Prostate gland (tissue), 2 donors: ENCODE measurements at regions not wholly inside any gene's neighbourhood (a gene's known extent, or its start where the extent isn't known, plus 50 kb on each side); places are given as distances from the start of the nearest gene placed in this dataset.
"Not testable (repeated sequence)": the region's sequence is repeated elsewhere in the genome, so short reads cannot be mapped to it uniquely, and the experiment has no call there.

Experiments
- DNase-seq: peaks from one replicate; pipeline ENCODE4 v3.0.0-alpha.2; 2019; ENCODE audit warnings: low spot score
- H3K27ac ChIP-seq, 2 donors: fragments of 200-600 bp; sonication (generic); 2 replicates each; pipeline ENCODE4 v1.5.1; 2017 to 2019
- H3K27me3 ChIP-seq: fragments of 200-600 bp; sonication (generic); replicated peaks from 2 replicates; pipeline ENCODE4 v1.5.1; 2019; ENCODE audit not compliant: insufficient read depth
- H3K36me3 ChIP-seq, 2 donors: fragments of 200-600 bp; sonication (generic); 1 replicate in 1 of 2; 2 replicates in 1 of 2; pipeline versions ENCODE4 v1.5.1 to v1.8.1; 2017 to 2019
- H3K4me1 ChIP-seq: fragments of 200-600 bp; sonication (generic); replicated peaks from 2 replicates; pipeline ENCODE4 v1.5.1; 2019
- H3K4me3 ChIP-seq, 2 donors: fragments of 200-600 bp; sonication (generic); 2 replicates each; pipeline ENCODE4 v1.5.1; 2017 to 2019
- H3K9me3 ChIP-seq: fragments of 200-600 bp; sonication (generic); 2 replicates; pipeline ENCODE4 v1.5.1; 2017
- POLR2A ChIP-seq: fragments of 450-650 bp; IDR thresholded peaks from one replicate; pipeline ENCODE4 v1.6.1; 2016; ENCODE audit warnings: antibody characterized with exemption, mild to moderate bottlenecking
- POLR2AphosphoS5 ChIP-seq: sonication (generic); formaldehyde crosslinking; IDR thresholded peaks from one replicate; pipeline ENCODE4 v1.6.1; 2017; ENCODE audit warnings: antibody characterized with exemption
- WGBS: methylation state at CpG from one replicate; pipeline ENCODE4 v1.1.5; 2018; 5-methylcytosine and 5-hydroxymethylcytosine counted together
- intact Hi-C: fragments of 100-400 bp; cut with DNase I; formaldehyde crosslinking; loops from one replicate; pipeline ENCODE4 v1.14.2; 2022
- TF ChIP-seq, protein P1 (sequence below), 4 experiments: fragments of 200-600 bp in 2 of 4; fragments of 450-650 bp in 2 of 4; sonication (generic) in 2 of 4; IDR thresholded peaks; 1 replicate in 3 of 4; 2 replicates in 1 of 4; pipeline ENCODE4 v1.5.1; 2016 to 2019; ENCODE audit warnings: antibody characterized with exemption in 4 of 4, mild to moderate bottlenecking in 2 of 4, moderate library complexity in 2 of 4

GRCh38 chr18:46179306-46179705 lies 75.1 kb downstream of the HAUS1 start:
- DNase-seq = no peak
- intact Hi-C loops = loop anchor here (10.0 kb wide), 1 partner anchor 305 kb away; no protein-coding TSS in a partner anchor
- TF ChIP-seq POLR2AphosphoS5 = no peak
- TF ChIP-seq, protein P1, sequence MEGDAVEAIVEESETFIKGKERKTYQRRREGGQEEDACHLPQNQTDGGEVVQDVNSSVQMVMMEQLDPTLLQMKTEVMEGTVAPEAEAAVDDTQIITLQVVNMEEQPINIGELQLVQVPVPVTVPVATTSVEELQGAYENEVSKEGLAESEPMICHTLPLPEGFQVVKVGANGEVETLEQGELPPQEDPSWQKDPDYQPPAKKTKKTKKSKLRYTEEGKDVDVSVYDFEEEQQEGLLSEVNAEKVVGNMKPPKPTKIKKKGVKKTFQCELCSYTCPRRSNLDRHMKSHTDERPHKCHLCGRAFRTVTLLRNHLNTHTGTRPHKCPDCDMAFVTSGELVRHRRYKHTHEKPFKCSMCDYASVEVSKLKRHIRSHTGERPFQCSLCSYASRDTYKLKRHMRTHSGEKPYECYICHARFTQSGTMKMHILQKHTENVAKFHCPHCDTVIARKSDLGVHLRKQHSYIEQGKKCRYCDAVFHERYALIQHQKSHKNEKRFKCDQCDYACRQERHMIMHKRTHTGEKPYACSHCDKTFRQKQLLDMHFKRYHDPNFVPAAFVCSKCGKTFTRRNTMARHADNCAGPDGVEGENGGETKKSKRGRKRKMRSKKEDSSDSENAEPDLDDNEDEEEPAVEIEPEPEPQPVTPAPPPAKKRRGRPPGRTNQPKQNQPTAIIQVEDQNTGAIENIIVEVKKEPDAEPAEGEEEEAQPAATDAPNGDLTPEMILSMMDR (IDR thresholded peaks at IDR 0.05) = no peak
- Histone ChIP-seq H3K27me3 (no peaks in the 10 kb centered on the region), H3K9me3 (no peaks in the 10 kb centered on the region), H3K4me1 (no peaks in the 10 kb centered on the region), H3K36me3 (no peaks in the 10 kb centered on the region), H3K4me3 (no peak overlapping the region), H3K27ac (no peak overlapping the region)
- 98% methylated on average over 5 of the region's 5 CpGs for WGBS

DNA sequence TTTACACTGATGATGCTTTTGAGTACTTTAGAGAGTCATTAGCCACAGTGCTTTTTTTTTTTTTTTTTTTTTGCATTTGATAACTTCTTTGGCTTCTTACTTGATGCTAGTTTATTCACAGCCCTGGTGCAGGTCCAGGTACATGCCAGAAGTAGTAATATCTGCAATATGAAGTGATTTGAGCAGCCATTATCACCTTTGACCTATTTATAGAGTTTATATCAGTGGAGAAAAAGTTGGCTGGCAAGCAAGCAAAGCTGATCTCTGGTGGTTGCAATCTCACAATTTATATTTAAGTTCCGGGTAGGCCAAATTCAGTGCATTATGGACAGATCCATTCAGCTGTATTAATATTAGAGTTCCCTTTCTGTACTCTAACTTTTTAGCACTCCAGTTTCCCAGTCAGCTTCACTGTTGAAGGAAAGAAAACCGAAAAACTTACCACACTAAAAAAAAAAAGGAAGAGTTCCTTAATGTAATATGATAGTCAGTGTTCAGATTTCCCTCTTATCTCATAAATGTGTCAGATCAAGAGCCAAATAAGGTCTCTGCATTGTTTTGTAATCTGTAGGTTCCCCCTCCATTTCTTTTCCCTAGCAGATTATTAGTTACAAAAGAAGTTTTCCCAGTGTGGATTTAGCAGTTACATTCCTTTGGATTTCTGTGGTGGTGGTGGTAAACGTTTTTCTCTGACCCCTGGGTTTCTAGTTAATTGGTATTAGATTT lies 78.6 kb downstream of the HAUS1 start:
- TF ChIP-seq POLR2A = no peak
- TF ChIP-seq POLR2AphosphoS5 = no peak
- TF ChIP-seq, protein P1 (IDR thresholded peaks at IDR 0.05) = no peak
- Histone ChIP-seq H3K36me3 (no peaks in the 10 kb centered on the region), H3K9me3 (no peaks in the 10 kb centered on the region), H3K4me1 (no peaks in the 10 kb centered on the region), H3K27me3 (no peaks in the 10 kb centered on the region), H3K27ac (no peak overlapping the region), H3K4me3 (no peak overlapping the region)
- 25% methylated on average over 3 of the region's 3 CpGs for WGBS
- intact Hi-C loops = no loop called here
- DNase-seq = no peak

GRCh38 chr18:46184296-46184695 lies 80.1 kb downstream of the HAUS1 start:
- intact Hi-C loops, H3K27ac ChIP-seq, H3K4me3 ChIP-seq, H3K27me3 ChIP-seq, H3K9me3 ChIP-seq, H3K36me3 ChIP-seq, H3K4me1 ChIP-seq, DNase-seq: not testable (repeated sequence)
- WGBS = 93% methylated on average over 9 of the region's 9 CpGs

DNA sequence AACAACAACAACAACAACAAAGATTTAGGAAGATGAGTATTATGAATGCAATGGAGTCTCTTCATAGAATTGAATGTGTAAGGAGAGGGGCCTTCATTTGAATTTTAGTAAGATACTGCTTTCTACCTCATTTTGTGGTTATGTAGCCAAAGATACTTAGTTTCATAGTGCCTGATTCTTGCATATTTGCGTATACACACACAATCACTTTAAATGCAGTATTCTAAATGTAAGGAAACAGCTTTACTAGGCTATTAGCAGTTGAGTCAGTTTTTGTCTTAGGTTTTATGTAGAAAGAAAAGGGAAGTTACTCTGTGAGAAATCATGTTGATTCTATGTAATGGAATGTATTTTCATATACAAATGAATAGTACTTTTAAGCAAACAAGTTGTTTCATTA lies 80.5 kb downstream of the HAUS1 start:
- H3K4me1 ChIP-seq = no peaks in the 10 kb centered on the region
- WGBS = 74% methylated on average over 1 of the region's 1 CpG
- TF ChIP-seq, protein P1 (IDR thresholded peaks at IDR 0.05) = no peak
- TF ChIP-seq POLR2AphosphoS5 = no peak
- no peak for TF ChIP-seq POLR2A
- intact Hi-C loops = no loop called here
- H3K4me3 ChIP-seq = no peak overlapping the region
- no peak overlapping the region for H3K27ac ChIP-seq
- no peaks in the 10 kb centered on the region for H3K36me3 ChIP-seq
- DNase-seq = no peak
- H3K27me3 ChIP-seq = no peaks in the 10 kb centered on the region
- no peaks in the 10 kb centered on the region for H3K9me3 ChIP-seq

DNA sequence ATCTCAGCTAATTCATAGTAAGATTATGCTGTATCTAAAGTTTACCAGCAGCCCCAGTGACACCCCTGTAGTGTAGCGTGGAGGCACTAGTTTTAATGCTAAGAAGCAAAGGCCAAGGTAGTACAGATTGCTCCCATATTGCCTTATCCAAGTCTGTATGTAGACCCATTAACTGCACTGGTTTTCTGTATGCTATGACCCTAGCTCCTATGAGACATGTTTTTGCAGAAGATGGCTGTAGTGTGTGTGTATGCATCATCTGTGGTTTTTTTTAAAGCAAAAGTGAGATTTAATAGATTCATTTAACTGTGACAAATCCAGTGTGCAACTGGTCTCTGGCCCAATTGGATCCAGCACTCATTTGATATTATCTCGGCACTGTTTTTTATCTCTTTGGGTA lies 86.5 kb downstream of the HAUS1 start:
- Histone ChIP-seq H3K9me3 (no peaks in the 10 kb centered on the region), H3K27me3 (no peaks in the 10 kb centered on the region), H3K36me3 (no peaks in the 10 kb centered on the region), H3K4me3 (no peak overlapping the region), H3K27ac (no peak overlapping the region), H3K4me1 (no peaks in the 10 kb centered on the region)
- TF ChIP-seq POLR2A (no peak), POLR2AphosphoS5 (no peak)
- TF ChIP-seq, protein P1 (IDR thresholded peaks at IDR 0.05) = no peak
- DNase-seq = no peak
- intact Hi-C loops = no loop called here
- WGBS = 91% methylated on average over 2 of the region's 2 CpGs
